Natural killer cell (primary cell): ENCODE measurements at regions not wholly inside any gene's neighbourhood (a gene's known extent, or its start where the extent isn't known, plus 50 kb on each side); places are given as distances from the start of the nearest gene placed in this dataset.

ENCODE experiments used
- ATAC-seq, 3 donors: fragments of 150-1000 bp in 2 of 3; fragments of 200-7000 bp in 1 of 3; cut with Tn5 transposase; 1 replicate in 1 of 3; 2 replicates in 2 of 3; pipeline ENCODE4 v1.10.0; 2021; ENCODE audit warnings: mild to moderate bottlenecking in 2 of 3, moderate library complexity in 2 of 3
- DNase-seq, 2 donors: peaks; one replicate each; pipeline versions ENCODE4 v3.0.0 to v3.0.0-alpha.2; 2013 to 2021; ENCODE audit warnings: mixed read lengths in 1 of 2
- H3K27ac ChIP-seq: one replicate; pipeline ENCODE4 v1.5.1; 2013; ENCODE audit warnings: mild to moderate bottlenecking, low read length
- H3K27me3 ChIP-seq: one replicate; pipeline ENCODE4 v1.6.1; 2013; ENCODE audit warnings: low read length; ENCODE audit not compliant: control insufficient read depth, insufficient read depth
- H3K36me3 ChIP-seq: one replicate; pipeline ENCODE4 v1.6.1; 2013; ENCODE audit warnings: low read length; ENCODE audit not compliant: control insufficient read depth, insufficient read depth
- H3K4me1 ChIP-seq: one replicate; pipeline ENCODE4 v1.6.1; 2013; ENCODE audit warnings: low read length; ENCODE audit not compliant: control insufficient read depth, insufficient read depth
- H3K4me3 ChIP-seq: one replicate; pipeline ENCODE4 v1.5.1; 2013; ENCODE audit warnings: low read length
- H3K9me3 ChIP-seq: one replicate; pipeline ENCODE4 v1.6.1; 2013; ENCODE audit warnings: low read length; ENCODE audit not compliant: control insufficient read depth, insufficient read depth
- H3K27ac Mint-ChIP-seq, 2 donors: one replicate each; pipeline ENCODE4 v1.8.0; 2022; ENCODE audit warnings: mild to moderate bottlenecking in 2 of 2, mixed read lengths in 2 of 2, moderate library complexity in 1 of 2
- H3K27me3 Mint-ChIP-seq, 2 donors: one replicate each; pipeline ENCODE4 v1.8.0; 2022; ENCODE audit warnings: low read depth in 2 of 2, mixed read lengths in 2 of 2
- H3K36me3 Mint-ChIP-seq: one replicate; pipeline ENCODE4 v1.8.0; 2022; ENCODE audit warnings: mixed read lengths
- H3K4me1 Mint-ChIP-seq, 2 donors: one replicate each; pipeline ENCODE4 v1.8.0; 2022; ENCODE audit warnings: mixed read lengths in 2 of 2
- H3K4me3 Mint-ChIP-seq: one replicate; pipeline ENCODE4 v1.8.0; 2022; ENCODE audit warnings: mild to moderate bottlenecking, moderate library complexity, mixed read lengths
- H3K9me3 Mint-ChIP-seq, 2 donors: one replicate each; pipeline ENCODE4 v1.8.0; 2022; ENCODE audit warnings: mixed read lengths in 2 of 2
- WGBS: methylation state at CpG from one replicate; pipeline ENCODE4 v1.1.7; 2013; ENCODE audit warnings: missing lambda C conversion rate; ENCODE audit not compliant: insufficient coverage; 5-methylcytosine and 5-hydroxymethylcytosine counted together
- intact Hi-C: fragments of 100-400 bp; cut with micrococcal nuclease; formaldehyde crosslinking; loops from one replicate; pipeline ENCODE4 v1.14.2; 2022
- TF ChIP-seq, protein P1 (sequence below): fragments of 200-600 bp; IDR thresholded peaks from one replicate; pipeline ENCODE4 v1.8.0; 2022; ENCODE audit warnings: antibody characterized with exemption

DNA sequence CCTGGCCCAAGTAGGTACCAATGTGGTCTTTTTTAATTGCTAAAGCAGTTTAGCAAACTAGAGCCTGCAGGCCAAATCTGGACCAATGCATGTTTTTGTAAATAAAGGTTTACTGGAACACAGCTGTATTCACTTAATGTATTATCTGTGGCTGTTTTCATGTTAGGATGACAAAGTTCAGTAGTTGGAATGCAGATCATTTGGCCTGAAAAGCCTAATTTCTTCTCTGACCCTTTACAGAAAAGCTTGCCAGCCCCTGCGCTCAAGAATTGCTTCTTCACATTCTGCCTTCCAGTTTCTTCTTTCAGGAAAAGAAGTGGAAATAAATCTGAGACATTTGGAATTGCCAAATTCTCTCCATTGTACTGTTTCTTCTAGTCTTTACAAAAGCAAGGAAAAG, 90.0 kb upstream of the MC3R start:
- Mint-ChIP-seq H3K9me3 (peaks cover 4 to 5% of the 10 kb centered on the region in 2 donors), H3K36me3 (no peaks in the 10 kb centered on the region), H3K27me3 (peaks cover 4 to 28% of the 10 kb centered on the region in 2 donors), H3K27ac (no peak overlapping the region), H3K4me1 (no peaks in the 10 kb centered on the region), H3K4me3 (no peak overlapping the region)
- Histone ChIP-seq H3K27me3 (no peaks in the 10 kb centered on the region), H3K27ac (no peak overlapping the region), H3K36me3 (no peaks in the 10 kb centered on the region), H3K4me1 (no peaks in the 10 kb centered on the region), H3K9me3 (no peaks in the 10 kb centered on the region), H3K4me3 (no peak overlapping the region)
- DNase-seq (no peak), ATAC-seq (no peak)
- TF ChIP-seq, protein P1, sequence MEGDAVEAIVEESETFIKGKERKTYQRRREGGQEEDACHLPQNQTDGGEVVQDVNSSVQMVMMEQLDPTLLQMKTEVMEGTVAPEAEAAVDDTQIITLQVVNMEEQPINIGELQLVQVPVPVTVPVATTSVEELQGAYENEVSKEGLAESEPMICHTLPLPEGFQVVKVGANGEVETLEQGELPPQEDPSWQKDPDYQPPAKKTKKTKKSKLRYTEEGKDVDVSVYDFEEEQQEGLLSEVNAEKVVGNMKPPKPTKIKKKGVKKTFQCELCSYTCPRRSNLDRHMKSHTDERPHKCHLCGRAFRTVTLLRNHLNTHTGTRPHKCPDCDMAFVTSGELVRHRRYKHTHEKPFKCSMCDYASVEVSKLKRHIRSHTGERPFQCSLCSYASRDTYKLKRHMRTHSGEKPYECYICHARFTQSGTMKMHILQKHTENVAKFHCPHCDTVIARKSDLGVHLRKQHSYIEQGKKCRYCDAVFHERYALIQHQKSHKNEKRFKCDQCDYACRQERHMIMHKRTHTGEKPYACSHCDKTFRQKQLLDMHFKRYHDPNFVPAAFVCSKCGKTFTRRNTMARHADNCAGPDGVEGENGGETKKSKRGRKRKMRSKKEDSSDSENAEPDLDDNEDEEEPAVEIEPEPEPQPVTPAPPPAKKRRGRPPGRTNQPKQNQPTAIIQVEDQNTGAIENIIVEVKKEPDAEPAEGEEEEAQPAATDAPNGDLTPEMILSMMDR = no peak
- WGBS = 100% methylated on average over 1 of the region's 1 CpG
- intact Hi-C loops = no loop called here

DNA sequence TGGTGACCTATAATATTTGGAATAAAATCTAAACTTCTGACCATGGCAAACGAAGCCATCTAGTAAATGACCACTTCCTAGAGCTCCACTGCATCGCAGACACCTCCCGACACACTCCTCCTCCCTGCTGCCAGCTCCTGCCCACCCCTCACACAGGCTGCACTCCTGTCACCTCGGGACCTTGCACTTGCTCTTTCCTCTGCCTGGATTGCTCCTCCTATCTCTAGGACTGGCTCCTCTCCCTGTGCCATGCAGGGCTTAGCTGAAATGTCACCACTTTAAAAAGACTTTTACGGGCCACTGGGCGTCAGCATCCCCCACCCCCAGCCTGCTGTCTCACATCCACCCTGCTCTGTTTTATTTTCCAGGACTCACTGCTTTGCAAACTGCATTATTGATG, 87.6 kb upstream of the MC3R start:
- Mint-ChIP-seq H3K27ac (no peak overlapping the region), H3K4me1 (no peaks in the 10 kb centered on the region), H3K27me3 (peaks cover 4 to 28% of the 10 kb centered on the region in 2 donors), H3K36me3 (no peaks in the 10 kb centered on the region), H3K4me3 (no peak overlapping the region), H3K9me3 (peaks cover 0 to 2% of the 10 kb centered on the region in 2 donors)
- whole genome bisulfite sequencing = 56% methylated on average over 5 of the region's 6 CpGs
- TF ChIP-seq, protein P1 = no peak
- intact Hi-C loops = no loop called here
- Histone ChIP-seq H3K27me3 (no peaks in the 10 kb centered on the region), H3K4me3 (no peak overlapping the region), H3K4me1 (no peaks in the 10 kb centered on the region), H3K27ac (no peak overlapping the region), H3K36me3 (no peaks in the 10 kb centered on the region), H3K9me3 (no peaks in the 10 kb centered on the region)
- DNase-seq (no peak), ATAC-seq (no peak)

DNA sequence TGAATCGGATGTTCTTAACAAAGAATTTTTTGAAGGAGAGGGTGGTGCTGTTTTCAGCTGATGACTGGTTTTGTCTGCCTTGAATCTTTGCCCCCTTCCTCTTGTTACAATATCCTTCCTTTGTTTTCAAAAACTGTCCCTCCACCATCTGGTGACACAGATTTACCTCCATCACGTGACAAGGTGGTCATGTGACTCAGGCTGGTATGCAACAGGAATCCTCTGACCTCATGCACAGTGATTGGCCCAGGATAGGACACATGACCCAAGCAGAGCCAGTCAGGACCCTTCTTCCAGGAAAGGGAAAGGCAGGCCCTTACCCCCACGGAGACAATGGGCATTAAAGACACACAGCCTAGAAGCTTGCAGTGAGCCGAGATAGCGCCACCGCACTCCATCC, 84.7 kb upstream of the MC3R start:
- peaks cover 4 to 28% of the 10 kb centered on the region in 2 donors for H3K27me3 Mint-ChIP-seq
- no peaks in the 10 kb centered on the region for H3K4me1 Mint-ChIP-seq
- DNase-seq = no peak
- ATAC-seq = no peak
- Histone ChIP-seq H3K27ac (no peak overlapping the region), H3K4me3 (no peak overlapping the region), H3K4me1 (no peaks in the 10 kb centered on the region), H3K9me3 (no peaks in the 10 kb centered on the region), H3K27me3 (no peaks in the 10 kb centered on the region), H3K36me3 (no peaks in the 10 kb centered on the region)
- H3K4me3 Mint-ChIP-seq = no peak overlapping the region
- intact Hi-C loops = no loop called here
- H3K36me3 Mint-ChIP-seq = no peaks in the 10 kb centered on the region
- no peak overlapping the region for H3K27ac Mint-ChIP-seq
- WGBS = 85% methylated on average over 5 of the region's 6 CpGs
- TF ChIP-seq, protein P1 = no peak
- H3K9me3 Mint-ChIP-seq = peaks cover 0 to 2% of the 10 kb centered on the region in 2 donors

DNA sequence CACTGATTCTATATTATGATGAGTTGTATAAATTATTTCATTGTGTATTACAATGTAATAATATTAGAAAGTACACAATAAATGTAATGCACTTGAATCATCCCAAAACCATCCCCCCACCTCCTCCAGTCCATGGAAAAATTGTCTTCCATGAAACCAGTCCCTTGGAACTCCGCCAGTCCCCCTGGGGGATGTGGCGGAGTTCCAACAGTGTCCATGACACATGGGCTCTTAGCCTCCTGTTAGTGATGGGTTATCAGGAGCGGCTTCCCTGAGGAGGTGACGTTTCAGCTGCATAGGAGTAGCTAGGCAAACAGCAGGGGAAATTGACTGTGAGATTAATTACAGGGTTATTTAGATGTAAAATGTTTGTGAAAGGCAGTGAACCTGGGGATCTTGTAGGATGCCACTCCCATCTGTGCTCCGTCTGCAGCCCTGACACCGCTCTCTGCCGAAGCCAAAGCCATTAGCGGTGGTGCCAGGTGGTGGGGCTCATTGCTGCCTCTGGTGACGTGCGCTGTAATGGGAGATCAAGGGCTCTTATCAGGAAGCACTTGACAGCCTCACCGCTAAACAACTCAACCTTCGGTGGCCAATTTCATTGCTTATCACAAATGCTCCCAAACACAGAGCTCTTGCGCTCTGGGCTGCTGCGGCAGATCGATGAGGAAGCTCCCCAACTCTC, 81.6 kb upstream of the MC3R start:
- no peaks in the 10 kb centered on the region for H3K27me3 ChIP-seq
- H3K4me1 Mint-ChIP-seq = no peaks in the 10 kb centered on the region
- no peak for DNase-seq
- H3K4me3 ChIP-seq = no peak overlapping the region
- H3K27me3 Mint-ChIP-seq = peaks cover 0 to 6% of the 10 kb centered on the region in 2 donors
- H3K4me1 ChIP-seq = no peaks in the 10 kb centered on the region
- TF ChIP-seq, protein P1 = no peak
- no peak for ATAC-seq
- no peak overlapping the region for H3K4me3 Mint-ChIP-seq
- H3K9me3 ChIP-seq = no peaks in the 10 kb centered on the region
- H3K27ac ChIP-seq = no peak overlapping the region
- WGBS = 90% methylated on average over 15 of the region's 15 CpGs
- intact Hi-C loops = no loop called here
- no peaks in the 10 kb centered on the region for H3K36me3 Mint-ChIP-seq
- H3K9me3 Mint-ChIP-seq = peaks cover 0 to 2% of the 10 kb centered on the region in 2 donors
- H3K36me3 ChIP-seq = no peaks in the 10 kb centered on the region
- H3K27ac Mint-ChIP-seq = no peak overlapping the region
